ENCODE measurements at regions not wholly inside any gene's neighbourhood (a gene's known extent, or its start where the extent isn't known, plus 50 kb on each side); places are given as distances from the start of the nearest gene placed in this dataset.

DNA sequence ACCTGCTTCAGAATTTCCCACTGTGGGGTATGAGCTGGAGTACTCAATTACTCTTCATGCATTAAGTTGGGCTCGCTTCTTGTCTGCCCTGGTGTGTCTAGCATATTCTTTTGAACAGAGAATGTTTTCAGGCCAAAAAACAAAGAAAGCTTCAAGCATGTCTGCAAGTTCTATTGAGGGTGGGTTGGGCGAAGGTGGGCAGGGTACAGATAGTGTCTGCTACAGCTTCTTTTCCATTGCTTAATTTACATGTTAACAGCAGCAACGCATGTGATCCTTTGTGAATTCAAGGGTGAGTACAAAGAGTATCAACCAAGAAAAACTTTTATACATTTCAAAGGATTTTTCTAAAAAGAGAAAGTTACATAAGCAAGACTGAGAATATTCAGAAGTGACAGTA lies 406.5 kb downstream of the IRS2 start (continued):
- TF ChIP-seq, protein P1, sequence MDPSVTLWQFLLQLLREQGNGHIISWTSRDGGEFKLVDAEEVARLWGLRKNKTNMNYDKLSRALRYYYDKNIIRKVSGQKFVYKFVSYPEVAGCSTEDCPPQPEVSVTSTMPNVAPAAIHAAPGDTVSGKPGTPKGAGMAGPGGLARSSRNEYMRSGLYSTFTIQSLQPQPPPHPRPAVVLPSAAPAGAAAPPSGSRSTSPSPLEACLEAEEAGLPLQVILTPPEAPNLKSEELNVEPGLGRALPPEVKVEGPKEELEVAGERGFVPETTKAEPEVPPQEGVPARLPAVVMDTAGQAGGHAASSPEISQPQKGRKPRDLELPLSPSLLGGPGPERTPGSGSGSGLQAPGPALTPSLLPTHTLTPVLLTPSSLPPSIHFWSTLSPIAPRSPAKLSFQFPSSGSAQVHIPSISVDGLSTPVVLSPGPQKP (IDR thresholded peaks at IDR 0.05; ENCODE audit: low read depth, low read length): no peak
- TF ChIP-seq FOS (IDR thresholded peaks at IDR 0.05; ENCODE audit: borderline replicate concordance, extremely low read depth, insufficient read length) (no peak), MXI1 (IDR thresholded peaks at IDR 0.05; ENCODE audit: low read depth, low read length) (no peak), NR2F1 (conservative IDR thresholded peaks at IDR 0.05) (no peak), NR2C1 (IDR thresholded peaks at IDR 0.05) (no peak), CREM (IDR thresholded peaks at IDR 0.05; ENCODE audit: low read depth) (no peak)
- TF ChIP-seq, protein P2, sequence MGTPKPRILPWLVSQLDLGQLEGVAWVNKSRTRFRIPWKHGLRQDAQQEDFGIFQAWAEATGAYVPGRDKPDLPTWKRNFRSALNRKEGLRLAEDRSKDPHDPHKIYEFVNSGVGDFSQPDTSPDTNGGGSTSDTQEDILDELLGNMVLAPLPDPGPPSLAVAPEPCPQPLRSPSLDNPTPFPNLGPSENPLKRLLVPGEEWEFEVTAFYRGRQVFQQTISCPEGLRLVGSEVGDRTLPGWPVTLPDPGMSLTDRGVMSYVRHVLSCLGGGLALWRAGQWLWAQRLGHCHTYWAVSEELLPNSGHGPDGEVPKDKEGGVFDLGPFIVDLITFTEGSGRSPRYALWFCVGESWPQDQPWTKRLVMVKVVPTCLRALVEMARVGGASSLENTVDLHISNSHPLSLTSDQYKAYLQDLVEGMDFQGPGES (IDR thresholded peaks at IDR 0.05): no peak

DNA sequence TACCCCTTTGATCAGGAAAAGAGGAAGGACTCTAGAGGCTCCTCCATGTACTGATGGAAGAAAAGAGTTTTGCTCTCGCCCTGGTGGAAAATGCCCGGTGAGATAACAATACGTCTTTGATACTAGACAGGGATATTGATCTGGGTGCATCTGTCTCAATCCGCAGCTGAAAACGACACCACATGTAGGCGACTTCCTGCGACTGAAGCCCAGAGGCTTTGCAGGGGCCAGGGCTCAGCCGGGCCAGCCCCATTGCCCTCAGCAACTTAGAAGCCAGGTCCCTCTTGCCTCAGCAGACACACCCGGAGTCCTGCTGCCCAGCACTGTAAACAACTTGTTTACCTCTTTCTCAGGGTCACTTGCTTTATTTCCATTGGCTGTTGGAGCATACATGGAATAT lies 409.4 kb downstream of the IRS2 start:
- no peak overlapping the region for H2AFZ ChIP-seq (ENCODE audit: control insufficient read depth, low read depth, low read length)
- H3K9ac ChIP-seq (ENCODE audit: control insufficient read depth, insufficient read depth, low read length): no peak overlapping the region
- ChIA-PET CTCF (no interaction called here), POLR2A (no interaction called here), RAD21 (ENCODE audit: unreplicated experiment) (no interaction called here), SMC1A (ENCODE audit: uncharacterized antibody, unreplicated experiment) (no interaction called here)
- ATAC-seq (no peak), FAIRE-seq (no peak), DNase-seq (ENCODE audit: low read depth, low spot score) (no peak)
- 49% methylated on average over 9 of the region's 9 CpGs for WGBS (ENCODE audit: insufficient coverage, insufficient replicate concordance, low lambda C conversion rate, missing lambda C conversion rate)
- H3K27ac ChIP-seq (ENCODE audit: control insufficient read depth, insufficient read depth): no peak overlapping the region
- H3K9me3 ChIP-seq (replicated peaks; ENCODE audit: control insufficient read depth, insufficient read depth, low read length): no peaks in the 10 kb centered on the region
- in situ Hi-C loops (cut with MboI): no loop called here
- H3K79me2 ChIP-seq (ENCODE audit: control insufficient read depth, insufficient read depth, low read length): no peaks in the 10 kb centered on the region
- H3K27me3 ChIP-seq (replicated peaks in 1 of 2; ENCODE audit: control insufficient read depth in 2 of 2, insufficient read depth in 2 of 2, low read length in 1 of 2): no peaks in the 10 kb centered on the region
- TF ChIP-seq RAD21 (IDR thresholded peaks at IDR 0.05; ENCODE audit: insufficient read depth, low read depth, low read length): no peak
- no peak for TF ChIP-seq RAD51 (IDR thresholded peaks at IDR 0.05)
- TF ChIP-seq, protein P3, sequence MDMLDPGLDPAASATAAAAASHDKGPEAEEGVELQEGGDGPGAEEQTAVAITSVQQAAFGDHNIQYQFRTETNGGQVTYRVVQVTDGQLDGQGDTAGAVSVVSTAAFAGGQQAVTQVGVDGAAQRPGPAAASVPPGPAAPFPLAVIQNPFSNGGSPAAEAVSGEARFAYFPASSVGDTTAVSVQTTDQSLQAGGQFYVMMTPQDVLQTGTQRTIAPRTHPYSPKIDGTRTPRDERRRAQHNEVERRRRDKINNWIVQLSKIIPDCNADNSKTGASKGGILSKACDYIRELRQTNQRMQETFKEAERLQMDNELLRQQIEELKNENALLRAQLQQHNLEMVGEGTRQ (IDR thresholded peaks at IDR 0.05; ENCODE audit: borderline replicate concordance, low read depth, low read length): no peak
- TF ChIP-seq, protein P4, sequence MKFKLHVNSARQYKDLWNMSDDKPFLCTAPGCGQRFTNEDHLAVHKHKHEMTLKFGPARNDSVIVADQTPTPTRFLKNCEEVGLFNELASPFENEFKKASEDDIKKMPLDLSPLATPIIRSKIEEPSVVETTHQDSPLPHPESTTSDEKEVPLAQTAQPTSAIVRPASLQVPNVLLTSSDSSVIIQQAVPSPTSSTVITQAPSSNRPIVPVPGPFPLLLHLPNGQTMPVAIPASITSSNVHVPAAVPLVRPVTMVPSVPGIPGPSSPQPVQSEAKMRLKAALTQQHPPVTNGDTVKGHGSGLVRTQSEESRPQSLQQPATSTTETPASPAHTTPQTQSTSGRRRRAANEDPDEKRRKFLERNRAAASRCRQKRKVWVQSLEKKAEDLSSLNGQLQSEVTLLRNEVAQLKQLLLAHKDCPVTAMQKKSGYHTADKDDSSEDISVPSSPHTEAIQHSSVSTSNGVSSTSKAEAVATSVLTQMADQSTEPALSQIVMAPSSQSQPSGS (IDR thresholded peaks at IDR 0.05; ENCODE audit: low read length): no peak
- no peak for TF ChIP-seq ZZZ3 (IDR thresholded peaks at IDR 0.05; ENCODE audit: control insufficient read depth, insufficient read length, low read depth)
- no peak for TF ChIP-seq CEBPB (IDR thresholded peaks at IDR 0.05; ENCODE audit: borderline replicate concordance in 1 of 2, low read depth in 2 of 2, low read length in 2 of 2)
- no peak for TF ChIP-seq KDM1A (IDR thresholded peaks at IDR 0.05; ENCODE audit: borderline replicate concordance)
- no peak for TF ChIP-seq MEF2B (IDR thresholded peaks at IDR 0.05; ENCODE audit: partially characterized antibody, poor library complexity, severe bottlenecking)
- TF ChIP-seq, protein P1 (IDR thresholded peaks at IDR 0.05; ENCODE audit: low read depth, low read length): no peak
- TF ChIP-seq YBX1 (IDR thresholded peaks at IDR 0.05): no peak
- TF ChIP-seq BMI1 (IDR thresholded peaks at IDR 0.05; ENCODE audit: borderline replicate concordance): no peak
- no peak for TF ChIP-seq CHD4 (IDR thresholded peaks at IDR 0.05)
- H4K20me1 ChIP-seq (ENCODE audit: control insufficient read depth, insufficient read depth): no peaks in the 10 kb centered on the region
- intact Hi-C loops (cut with micrococcal nuclease; ENCODE audit: unreplicated experiment): no loop called here
- BruUV-seq (replicated peaks): no TSS peak
- H3K4me3 ChIP-seq: no peak overlapping the region
- no peaks in the 10 kb centered on the region for H3K36me3 ChIP-seq (ENCODE audit: control insufficient read depth in 2 of 2, insufficient read depth in 2 of 2, low read length in 1 of 2)
- H3K4me2 ChIP-seq (ENCODE audit: control insufficient read depth, insufficient read depth): no peak overlapping the region
- no peaks in the 10 kb centered on the region for H3K4me1 ChIP-seq (ENCODE audit: control insufficient read depth, insufficient read depth, low read length)

Measured in GM12878 (cell line).